Stimulated activated CD4-positive, alpha-beta T cell treated with anti-CD3 and anti-CD28 coated beads, Interleukin-2, amount 100 ng/mL, for 24 hours (primary cell): ENCODE measurements at regions not wholly inside any gene's neighbourhood (a gene's known extent, or its start where the extent isn't known, plus 50 kb on each side); places are given as distances from the start of the nearest gene placed in this dataset.
A peak's percentile ranks its signal among the peaks of the same experiment; 100 is the strongest.

Experiments
- DNase-seq, 2 donors: peaks; one replicate each; pipeline ENCODE4 v3.0.0-alpha.2; 2020

- no peak for DNase-seq
Observed at GRCh38 chr15:69628256-69629093, 175.9 kb downstream of the RPLP1 start.

GRCh38 chr15:69629631-69630161 lies 177.1 kb downstream of the RPLP1 start:
- peak in 1 of 2 donors; percentile 48 for DNase-seq

DNA sequence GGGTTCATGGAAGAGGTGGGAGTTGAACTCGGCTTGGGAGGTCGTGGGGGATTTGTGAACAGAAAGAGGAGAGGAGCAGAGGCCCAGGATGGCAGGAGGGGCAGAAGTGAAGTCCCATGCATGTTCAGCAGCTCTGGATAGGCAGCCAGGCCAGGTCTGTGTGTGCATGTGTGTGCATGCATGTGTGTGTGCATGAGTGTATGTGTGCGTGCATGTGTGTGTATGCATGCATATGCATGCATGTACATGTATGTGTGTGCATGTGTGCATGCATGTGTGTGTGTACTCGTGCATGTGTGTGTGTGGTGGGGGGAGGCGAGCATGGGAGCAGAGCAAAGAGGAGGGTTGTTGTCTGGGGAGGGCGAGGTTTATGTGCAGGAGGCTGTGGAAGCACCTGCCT lies 178.4 kb downstream of the RPLP1 start:
- no peak for DNase-seq

GRCh38 chr15:69631978-69632377 lies 179.4 kb downstream of the RPLP1 start:
- no peak for DNase-seq

- no peak for DNase-seq
Observed at GRCh38 chr15:69634860-69635259, 182.2 kb downstream of the RPLP1 start.

DNA sequence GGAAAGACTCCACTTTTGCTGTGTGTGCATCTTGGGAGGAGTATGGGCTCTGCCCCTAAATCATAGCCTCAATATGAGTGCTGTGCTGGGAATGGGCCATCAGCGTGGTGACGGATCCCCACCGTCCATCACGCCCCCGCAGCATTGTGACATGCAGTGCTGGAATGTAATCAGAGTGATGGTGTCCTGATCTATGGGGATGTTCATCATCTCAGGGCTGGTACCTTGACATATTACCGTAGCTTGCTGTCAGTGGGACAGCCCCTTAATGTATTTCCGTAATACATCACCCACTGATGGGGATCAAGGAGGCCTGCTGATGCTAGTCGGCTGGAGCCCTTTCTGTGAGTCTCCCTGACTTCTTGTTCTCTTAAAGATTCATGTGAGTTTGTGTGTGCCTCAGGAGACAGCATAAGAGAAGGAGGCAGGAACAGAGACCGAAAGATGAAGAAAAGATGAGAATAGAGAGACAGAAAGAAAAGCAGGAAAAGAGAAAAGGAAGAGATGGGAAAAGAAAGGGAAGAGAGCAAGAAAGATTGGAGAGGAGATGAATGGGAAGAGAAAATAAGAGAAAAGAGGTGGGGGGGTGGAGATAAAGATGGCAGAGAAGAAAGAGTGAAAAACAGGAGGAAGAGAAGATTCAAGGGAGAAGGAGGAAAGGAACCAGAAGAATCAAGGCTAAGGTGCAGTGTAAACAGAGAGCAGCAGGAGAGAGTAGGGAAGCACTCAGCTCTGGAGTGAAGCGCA lies 183.7 kb downstream of the RPLP1 start:
- DNase-seq = no peak

GRCh38 chr15:69637818-69638217 lies 185.2 kb downstream of the RPLP1 start:
- DNase-seq = no peak

- DNase-seq = no peak
Observed at GRCh38 chr15:69643476-69643875, 190.9 kb downstream of the RPLP1 start.

- no peak for DNase-seq
Observed at GRCh38 chr15:69643971-69644370, 191.4 kb downstream of the RPLP1 start.

DNA sequence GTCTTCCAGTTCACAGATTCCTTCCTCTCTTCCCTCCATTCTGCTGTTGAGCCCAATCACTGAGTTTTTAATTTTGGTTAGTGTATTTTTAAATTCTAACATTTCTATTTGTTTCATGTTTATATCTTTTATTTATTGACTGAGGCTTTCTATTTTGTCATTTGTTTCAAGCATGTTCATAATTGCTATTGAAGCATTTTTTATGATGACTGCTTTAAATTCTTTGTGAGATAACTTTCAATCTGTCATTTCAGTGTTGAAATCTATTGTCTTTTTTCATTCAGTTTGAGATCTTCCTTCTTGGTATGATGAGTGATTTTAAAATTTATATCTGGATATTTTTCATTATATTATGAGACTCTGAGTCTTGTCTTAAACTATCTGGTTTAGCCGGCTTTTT lies 192.3 kb downstream of the RPLP1 start:
- no peak for DNase-seq

DNA sequence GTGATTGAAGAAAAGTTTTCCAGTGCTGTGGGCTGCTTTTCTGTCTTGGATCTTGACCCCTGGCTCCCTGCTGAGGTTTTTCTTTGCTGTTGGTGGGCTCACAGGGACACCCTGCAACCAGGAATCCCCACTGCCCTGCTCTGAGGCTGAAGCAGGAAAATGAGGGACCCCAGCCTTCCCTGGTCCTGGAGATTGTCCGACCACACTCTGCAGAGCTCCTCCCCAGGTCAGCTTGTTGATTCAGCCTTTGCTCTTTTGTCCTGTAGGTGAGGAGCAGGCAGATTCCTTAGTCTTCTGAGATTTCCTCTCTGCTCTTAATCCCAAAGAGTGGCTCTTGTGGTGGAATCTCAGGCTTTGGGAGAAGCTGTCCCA lies 194.5 kb downstream of the RPLP1 start:
- peak in 1 of 2 donors; percentile 1 for DNase-seq

GRCh38 chr15:69648212-69648611 lies 195.6 kb downstream of the RPLP1 start:
- DNase-seq = peak in 1 of 2 donors; percentile 11

- peak in 1 of 2 donors; percentile 13 for DNase-seq
Observed at GRCh38 chr15:69648775-69649735, 196.4 kb downstream of the RPLP1 start.

- no peak for DNase-seq
Observed at GRCh38 chr15:69652293-69652692, 199.7 kb downstream of the RPLP1 start.

DNA sequence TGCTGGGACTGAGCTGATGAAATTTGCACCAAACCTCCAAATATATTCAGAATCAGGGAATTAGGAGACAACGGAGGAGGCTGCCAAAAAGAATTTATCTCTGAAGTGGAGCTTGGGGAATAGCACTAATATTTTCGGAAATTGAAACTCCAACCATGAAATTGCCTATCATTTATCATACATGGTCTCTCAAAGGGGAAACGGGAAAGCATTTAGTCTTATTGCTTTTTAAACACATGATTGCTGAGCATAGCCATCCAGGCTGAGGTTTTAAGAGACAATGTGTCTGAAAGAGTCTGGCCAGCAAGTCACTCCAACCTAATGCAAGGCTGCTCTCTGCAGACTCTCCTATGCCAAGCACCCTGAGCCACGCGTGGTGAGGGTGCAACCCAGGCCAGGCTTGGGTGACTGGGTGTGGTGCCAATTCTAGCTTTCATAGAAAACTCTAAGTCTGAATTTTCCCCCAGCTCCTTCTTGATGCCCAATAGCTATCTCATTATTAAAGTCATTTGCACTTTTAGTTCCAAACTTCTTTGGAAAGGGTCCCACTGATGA lies 200.2 kb downstream of the RPLP1 start:
- DNase-seq = no peak

DNA sequence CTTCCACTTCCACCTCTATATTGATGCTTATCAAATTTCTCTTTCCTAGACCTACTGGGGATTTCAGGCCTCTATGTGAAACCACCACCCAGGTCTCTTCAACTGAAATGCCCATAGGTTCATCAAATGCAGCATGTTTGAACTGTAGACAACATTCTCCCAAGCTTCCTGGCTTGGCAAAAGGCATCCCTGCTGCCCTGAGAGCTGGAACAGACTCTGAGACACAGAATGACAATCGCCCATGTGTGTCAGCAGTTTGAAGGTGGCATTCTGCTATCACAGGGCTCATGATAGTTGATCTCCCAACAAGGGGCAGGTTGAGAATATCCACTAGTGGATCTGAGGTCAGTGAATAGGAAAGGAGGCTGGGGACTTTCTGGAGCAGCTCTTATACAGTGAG lies 200.7 kb downstream of the RPLP1 start:
- DNase-seq = no peak

- DNase-seq = no peak
Observed at GRCh38 chr15:69653846-69654245, 201.2 kb downstream of the RPLP1 start.

GRCh38 chr15:69656271-69657030 lies 203.8 kb downstream of the RPLP1 start:
- DNase-seq = no peak

GRCh38 chr15:69657626-69658025 lies 205.0 kb downstream of the RPLP1 start:
- DNase-seq = no peak

- no peak for DNase-seq
Observed at GRCh38 chr15:69658411-69658945, 205.9 kb downstream of the RPLP1 start.

- DNase-seq = no peak
Observed at GRCh38 chr15:69659454-69660050, 206.9 kb downstream of the RPLP1 start.
